IMR-90 (cell line): ENCODE measurements at regions not wholly inside any gene's neighbourhood (a gene's known extent, or its start where the extent isn't known, plus 50 kb on each side); places are given as distances from the start of the nearest gene placed in this dataset.

Experiments
- ATAC-seq: fragments of 200-7000 bp; cut with Tn5 transposase; 2 replicates; pipeline ENCODE4 v1.9.1; 2020; ENCODE audit warnings: low read depth, mild to moderate bottlenecking, moderate library complexity
- BruUV-seq: library from RNA; stranded (reverse); fragments of 400-500 nt; replicated peaks from 2 replicates; lab custom pipeline; 2021; lab: Mats Ljungman, UMichigan
- CTCF ChIA-PET: fragments of 300-600 bp; formaldehyde crosslinking; extraction: SDS; loops from one replicate; lab custom pipeline; 2021; ENCODE audit warnings: antibody characterized with exemption; lab: Yijun Ruan, JAX
- POLR2A ChIA-PET: fragments of 300-600 bp; sonication (Branson Sonifier 250); formaldehyde crosslinking; loops from one replicate; lab custom pipeline; 2022; ENCODE audit warnings: antibody characterized with exemption; ENCODE audit not compliant: unreplicated experiment; lab: Charles Lee
- DNase-seq: peaks from one replicate; pipeline ENCODE4 v3.0.0; 2013
- H2AFZ ChIP-seq: replicated peaks from 2 replicates; pipeline ENCODE3; 2013; ENCODE audit warnings: low read length, mild to moderate bottlenecking; ENCODE audit not compliant: poor library complexity
- H2AK5ac ChIP-seq: 2 replicates; pipeline ENCODE4 v1.6.1; 2013; ENCODE audit warnings: low read depth, low read length, inconsistent platforms
- H2AK9ac ChIP-seq: replicated peaks from 2 replicates; pipeline ENCODE3; 2013; ENCODE audit warnings: mild to moderate bottlenecking, low read depth, low read length, moderate library complexity; ENCODE audit not compliant: poor library complexity
- H2BK120ac ChIP-seq: 2 replicates; pipeline ENCODE4 v1.6.1; 2013; ENCODE audit warnings: low read depth, low read length, inconsistent platforms
- H2BK15ac ChIP-seq: 3 replicates; pipeline ENCODE4 v1.6.1; 2013; ENCODE audit warnings: low read depth, low read length, inconsistent platforms
- H2BK20ac ChIP-seq: 2 replicates; pipeline ENCODE4 v1.6.1; 2013; ENCODE audit warnings: low read depth, mild to moderate bottlenecking, inconsistent platforms, low read length, moderate library complexity
- H2BK5ac ChIP-seq: 2 replicates; pipeline ENCODE4 v1.6.1; 2013; ENCODE audit warnings: mild to moderate bottlenecking, low read depth, low read length, inconsistent platforms; ENCODE audit not compliant: poor library complexity, severe bottlenecking
- H3K14ac ChIP-seq: replicated peaks from 2 replicates; pipeline ENCODE4 v1.6.1; 2013; ENCODE audit warnings: low read depth, low read length, inconsistent platforms
- H3K18ac ChIP-seq: 2 replicates; pipeline ENCODE4 v1.6.1; 2013; ENCODE audit warnings: low read depth, low read length, control low read depth
- H3K23ac ChIP-seq: 2 replicates; pipeline ENCODE4 v1.6.1; 2013; ENCODE audit warnings: low read depth, low read length, inconsistent platforms
- H3K27ac ChIP-seq: 2 replicates; pipeline ENCODE4 v1.5.1; 2013; ENCODE audit warnings: mild to moderate bottlenecking, control low read depth, low read length; ENCODE audit not compliant: insufficient read depth
- H3K27me3 ChIP-seq: 2 replicates; pipeline ENCODE4 v1.6.1; 2013; ENCODE audit warnings: low read length; ENCODE audit not compliant: control insufficient read depth, insufficient read depth
- H3K36me3 ChIP-seq: 2 replicates; pipeline ENCODE4 v1.6.1; 2013; ENCODE audit warnings: low read length, mixed read lengths; ENCODE audit not compliant: control insufficient read depth, insufficient read depth
- H3K4ac ChIP-seq: 2 replicates; pipeline ENCODE4 v1.6.1; 2013; ENCODE audit warnings: low read depth, low read length, inconsistent platforms
- H3K4me1 ChIP-seq: 2 replicates; pipeline ENCODE4 v1.6.1; 2013; ENCODE audit warnings: low read length, mixed read lengths; ENCODE audit not compliant: control insufficient read depth, insufficient read depth
- H3K4me2 ChIP-seq: 2 replicates; pipeline ENCODE4 v1.6.1; 2013; ENCODE audit warnings: low read depth, mild to moderate bottlenecking, control low read depth, low read length, moderate library complexity
- H3K4me3 ChIP-seq: 2 replicates; pipeline ENCODE4 v1.5.1; 2013; ENCODE audit warnings: low read depth, mild to moderate bottlenecking, control low read depth, low read length, moderate library complexity; ENCODE audit not compliant: insufficient read depth
- H3K56ac ChIP-seq: 2 replicates; pipeline ENCODE4 v1.6.1; 2013; ENCODE audit warnings: low read length, inconsistent platforms; ENCODE audit not compliant: insufficient read depth; ENCODE audit errors: extremely low read depth
- H3K79me1 ChIP-seq, 2 experiments: 2 replicates each; pipeline ENCODE4 v1.6.1; 2013; ENCODE audit warnings: low read length in 2 of 2, inconsistent platforms in 1 of 2, low read depth in 1 of 2
- H3K9ac ChIP-seq: 2 replicates; pipeline ENCODE4 v1.6.1; 2013; ENCODE audit warnings: low read depth, low read length, control low read depth
- H3K9me1 ChIP-seq: 2 replicates; pipeline ENCODE4 v1.6.1; 2013; ENCODE audit warnings: low read length, inconsistent platforms; ENCODE audit not compliant: insufficient read depth
- H3K9me3 ChIP-seq: 2 replicates; pipeline ENCODE4 v1.6.1; 2013; ENCODE audit warnings: low read length; ENCODE audit not compliant: control insufficient read depth, insufficient read depth
- H4K20me1 ChIP-seq: 2 replicates; pipeline ENCODE4 v1.6.1; 2013; ENCODE audit warnings: low read length, inconsistent platforms; ENCODE audit not compliant: insufficient read depth
- H4K5ac ChIP-seq: 2 replicates; pipeline ENCODE4 v1.6.1; 2013; ENCODE audit warnings: mild to moderate bottlenecking, low read depth, low read length, control low read depth
- H4K8ac ChIP-seq, 2 experiments: 2 replicates each; pipeline ENCODE4 v1.6.1; 2013; ENCODE audit warnings: low read depth in 2 of 2, low read length in 2 of 2, control low read depth in 1 of 2, inconsistent platforms in 1 of 2
- H4K91ac ChIP-seq: 2 replicates; pipeline ENCODE4 v1.6.1; 2013; ENCODE audit warnings: low read depth, low read length, inconsistent platforms; ENCODE audit not compliant: insufficient read depth
- BHLHE40 ChIP-seq: fragments of 150-350 bp; IDR thresholded peaks from 2 replicates; pipeline ENCODE4 v1.6.1; 2016; ENCODE audit warnings: mild to moderate bottlenecking, low read depth, low read length
- CEBPB ChIP-seq: IDR thresholded peaks from 2 replicates; pipeline ENCODE4 v1.6.1; 2012; ENCODE audit warnings: low read depth, low read length, improper control_type of control experiment
- CHD1 ChIP-seq: IDR thresholded peaks from 2 replicates; pipeline ENCODE4 v1.6.1; 2012; ENCODE audit warnings: low read depth, low read length, improper control_type of control experiment
- FOS ChIP-seq: fragments of 150-350 bp; IDR thresholded peaks from 2 replicates; pipeline ENCODE4 v1.6.1; 2016; ENCODE audit warnings: low read depth, low read length
- MAFK ChIP-seq: IDR thresholded peaks from 2 replicates; pipeline ENCODE4 v1.6.1; 2012; ENCODE audit warnings: low read depth, low read length, improper control_type of control experiment
- MXI1 ChIP-seq: IDR thresholded peaks from 2 replicates; pipeline ENCODE4 v1.6.1; 2012; ENCODE audit warnings: low read depth, mild to moderate bottlenecking, low read length, moderate library complexity, borderline replicate concordance
- NFE2L2 ChIP-seq: fragments of 150-350 bp; IDR thresholded peaks from 2 replicates; pipeline ENCODE4 v1.6.1; 2016; ENCODE audit warnings: low read depth, mild to moderate bottlenecking, low read length
- RAD21 ChIP-seq: IDR thresholded peaks from 2 replicates; pipeline ENCODE4 v1.6.1; 2012; ENCODE audit warnings: low read length, improper control_type of control experiment
- RCOR1 ChIP-seq: IDR thresholded peaks from 2 replicates; pipeline ENCODE4 v1.6.1; 2012; ENCODE audit warnings: mild to moderate bottlenecking, low read length, improper control_type of control experiment; ENCODE audit not compliant: insufficient replicate concordance
- RFX5 ChIP-seq: IDR thresholded peaks from 2 replicates; pipeline ENCODE4 v1.8.0; 2012; ENCODE audit warnings: low read depth, mild to moderate bottlenecking, low read length, moderate library complexity
- WGBS, 2 experiments: methylation state at CpG; one replicate each; pipeline versions ENCODE4 v1.1.5 to v1.1.7; 2013; ENCODE audit warnings: missing lambda C conversion rate in 2 of 2; ENCODE audit not compliant: insufficient read length in 1 of 2; ENCODE audit errors: extremely low coverage in 2 of 2; 5-methylcytosine and 5-hydroxymethylcytosine counted together
- dilution Hi-C: fragments of 300-500 bp; cut with HindIII; formaldehyde crosslinking; loops from one replicate; pipeline ENCODE4 v1.14.3; 2018; ENCODE audit warnings: low sequenced_read_pairs; ENCODE audit not compliant: unreplicated experiment
- in situ Hi-C: fragments of 300-500 bp; cut with MboI; formaldehyde crosslinking; loops from 3 replicates; pipeline ENCODE4 v1.14.3; 2019; ENCODE audit warnings: low sequenced_read_pairs, inconsistent platforms, mixed read lengths
- intact Hi-C: fragments of 100-400 bp; cut with micrococcal nuclease; formaldehyde crosslinking; loops from 2 replicates; pipeline ENCODE4 v1.10.0; 2022
- TF ChIP-seq, protein P1 (sequence below): conservative IDR thresholded peaks from 2 replicates; pipeline ENCODE4 v1.5.1; 2012; ENCODE audit warnings: mild to moderate bottlenecking, low read depth, low read length, improper control_type of control experiment
- TF ChIP-seq, protein P2 (sequence below): fragments of 150-350 bp; IDR thresholded peaks from 2 replicates; pipeline ENCODE4 v1.6.1; 2016; ENCODE audit warnings: low read depth, mild to moderate bottlenecking, low read length, moderate library complexity, borderline replicate concordance
- TF ChIP-seq, protein P3 (sequence below): fragments of 150-350 bp; IDR thresholded peaks from 2 replicates; pipeline ENCODE4 v1.6.1; 2017; ENCODE audit warnings: mild to moderate bottlenecking, antibody characterized with exemption, low read length, low read depth

DNA sequence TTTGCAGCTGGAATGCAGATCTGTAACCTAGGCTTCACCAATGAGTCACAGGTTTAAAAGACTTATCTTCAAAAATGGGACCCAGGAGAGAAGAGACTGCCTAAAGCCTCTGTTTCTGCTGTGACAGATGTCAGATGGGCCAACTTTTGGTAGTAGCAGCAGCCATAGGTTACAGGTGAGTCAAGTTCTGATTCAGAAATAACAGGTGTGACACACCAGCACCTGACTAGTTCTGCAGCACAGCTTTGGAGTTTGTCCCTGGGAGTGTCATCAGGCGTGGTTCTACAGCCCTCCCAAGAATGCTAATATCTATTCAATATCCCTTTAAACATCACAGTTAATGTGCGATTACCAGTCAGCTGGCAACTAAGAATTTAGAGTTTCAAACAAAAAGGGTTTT lies 121.9 kb upstream of the BTN3A2 start:
- H3K4ac ChIP-seq: no peak overlapping the region
- ATAC-seq (no peak), DNase-seq (no peak)
- H3K27me3 ChIP-seq: no peaks in the 10 kb centered on the region
- H4K8ac ChIP-seq: no peak overlapping the region
- H3K4me3 ChIP-seq: no peak overlapping the region
- no peak overlapping the region for H2AFZ ChIP-seq
- no peak overlapping the region for H2AK5ac ChIP-seq
- ChIA-PET POLR2A (no interaction called here), CTCF (no interaction called here)
- no peak overlapping the region for H4K91ac ChIP-seq
- no peak overlapping the region for H2BK20ac ChIP-seq
- in situ Hi-C loops (no loop called here), dilution Hi-C loops (no loop called here), intact Hi-C loops (no loop called here)
- H2BK120ac ChIP-seq: no peak overlapping the region
- no TSS peak for BruUV-seq
- no peaks in the 10 kb centered on the region for H3K4me1 ChIP-seq
- H2BK15ac ChIP-seq: no peak overlapping the region
- H3K4me2 ChIP-seq: no peak overlapping the region
- no peak overlapping the region for H2AK9ac ChIP-seq
- no peak overlapping the region for H3K56ac ChIP-seq
- WGBS, 2 experiments: 100% methylated on average over 1 of the region's 2 CpGs; no CpG with 5 or more reads in 1 of the 2 experiments
- peaks cover 3% of the 10 kb centered on the region; the same call in 1 of the 2 replicates for H3K9me1 ChIP-seq
- H4K20me1 ChIP-seq: no peaks in the 10 kb centered on the region
- H3K9me3 ChIP-seq: no peaks in the 10 kb centered on the region
- no peak overlapping the region for H3K27ac ChIP-seq
- H3K9ac ChIP-seq: no peak overlapping the region
- no peak overlapping the region for H3K14ac ChIP-seq
- H2BK5ac ChIP-seq: no peak overlapping the region
- TF ChIP-seq NFE2L2: no peak
- TF ChIP-seq, protein P1, sequence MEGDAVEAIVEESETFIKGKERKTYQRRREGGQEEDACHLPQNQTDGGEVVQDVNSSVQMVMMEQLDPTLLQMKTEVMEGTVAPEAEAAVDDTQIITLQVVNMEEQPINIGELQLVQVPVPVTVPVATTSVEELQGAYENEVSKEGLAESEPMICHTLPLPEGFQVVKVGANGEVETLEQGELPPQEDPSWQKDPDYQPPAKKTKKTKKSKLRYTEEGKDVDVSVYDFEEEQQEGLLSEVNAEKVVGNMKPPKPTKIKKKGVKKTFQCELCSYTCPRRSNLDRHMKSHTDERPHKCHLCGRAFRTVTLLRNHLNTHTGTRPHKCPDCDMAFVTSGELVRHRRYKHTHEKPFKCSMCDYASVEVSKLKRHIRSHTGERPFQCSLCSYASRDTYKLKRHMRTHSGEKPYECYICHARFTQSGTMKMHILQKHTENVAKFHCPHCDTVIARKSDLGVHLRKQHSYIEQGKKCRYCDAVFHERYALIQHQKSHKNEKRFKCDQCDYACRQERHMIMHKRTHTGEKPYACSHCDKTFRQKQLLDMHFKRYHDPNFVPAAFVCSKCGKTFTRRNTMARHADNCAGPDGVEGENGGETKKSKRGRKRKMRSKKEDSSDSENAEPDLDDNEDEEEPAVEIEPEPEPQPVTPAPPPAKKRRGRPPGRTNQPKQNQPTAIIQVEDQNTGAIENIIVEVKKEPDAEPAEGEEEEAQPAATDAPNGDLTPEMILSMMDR: no peak
- TF ChIP-seq, protein P2, sequence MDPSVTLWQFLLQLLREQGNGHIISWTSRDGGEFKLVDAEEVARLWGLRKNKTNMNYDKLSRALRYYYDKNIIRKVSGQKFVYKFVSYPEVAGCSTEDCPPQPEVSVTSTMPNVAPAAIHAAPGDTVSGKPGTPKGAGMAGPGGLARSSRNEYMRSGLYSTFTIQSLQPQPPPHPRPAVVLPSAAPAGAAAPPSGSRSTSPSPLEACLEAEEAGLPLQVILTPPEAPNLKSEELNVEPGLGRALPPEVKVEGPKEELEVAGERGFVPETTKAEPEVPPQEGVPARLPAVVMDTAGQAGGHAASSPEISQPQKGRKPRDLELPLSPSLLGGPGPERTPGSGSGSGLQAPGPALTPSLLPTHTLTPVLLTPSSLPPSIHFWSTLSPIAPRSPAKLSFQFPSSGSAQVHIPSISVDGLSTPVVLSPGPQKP: no peak
- no peak for TF ChIP-seq CHD1
- TF ChIP-seq RAD21: no peak
- TF ChIP-seq, protein P3, sequence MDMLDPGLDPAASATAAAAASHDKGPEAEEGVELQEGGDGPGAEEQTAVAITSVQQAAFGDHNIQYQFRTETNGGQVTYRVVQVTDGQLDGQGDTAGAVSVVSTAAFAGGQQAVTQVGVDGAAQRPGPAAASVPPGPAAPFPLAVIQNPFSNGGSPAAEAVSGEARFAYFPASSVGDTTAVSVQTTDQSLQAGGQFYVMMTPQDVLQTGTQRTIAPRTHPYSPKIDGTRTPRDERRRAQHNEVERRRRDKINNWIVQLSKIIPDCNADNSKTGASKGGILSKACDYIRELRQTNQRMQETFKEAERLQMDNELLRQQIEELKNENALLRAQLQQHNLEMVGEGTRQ: no peak
- TF ChIP-seq MXI1: no peak
- TF ChIP-seq MAFK: no peak
- no peak for TF ChIP-seq RCOR1
- TF ChIP-seq RFX5: no peak
- TF ChIP-seq BHLHE40: no peak
- TF ChIP-seq CEBPB: no peak
- TF ChIP-seq FOS: no peak
- H4K5ac ChIP-seq: no peak overlapping the region
- H3K18ac ChIP-seq: no peak overlapping the region
- no peaks in the 10 kb centered on the region for H3K36me3 ChIP-seq
- no peak overlapping the region for H3K23ac ChIP-seq
- H3K79me1 ChIP-seq: peaks cover 0 to 4% of the 10 kb centered on the region in 2 experiments; a peak in 1 of 4 replicates
